Thoracic aorta (tissue), 2 donors: ENCODE measurements at regions not wholly inside any gene's neighbourhood (a gene's known extent, or its start where the extent isn't known, plus 50 kb on each side); places are given as distances from the start of the nearest gene placed in this dataset.
A peak's percentile ranks its signal among the peaks of the same experiment; 100 is the strongest.

ENCODE experiments used
- ATAC-seq: fragments of 150-250 bp; one replicate; pipeline ENCODE4 v1.8.0; 2017; ENCODE audit warnings: low read depth; ENCODE audit not compliant: insufficient number of reproducible peaks, low FRiP score
- DNase-seq: peaks from one replicate; pipeline ENCODE4 v3.0.0-alpha.2; 2020; ENCODE audit warnings: low spot score
- H3K27ac ChIP-seq, 2 donors: fragments of 200-600 bp; sonication (generic); 1 replicate in 1 of 2; 2 replicates in 1 of 2; pipeline ENCODE4 v1.5.1; 2016; ENCODE audit warnings: mild to moderate bottlenecking in 2 of 2, moderate library complexity in 2 of 2
- H3K27me3 ChIP-seq: fragments of 200-600 bp; sonication (generic); replicated peaks from 2 replicates; pipeline ENCODE4 v1.6.0; 2016; ENCODE audit warnings: mild to moderate bottlenecking; ENCODE audit not compliant: insufficient read depth
- H3K36me3 ChIP-seq: fragments of 200-600 bp; sonication (generic); one replicate; pipeline ENCODE4 v1.5.1; 2016
- H3K4me1 ChIP-seq, 2 donors: fragments of 200-600 bp; sonication (generic); 1 replicate in 1 of 2; 2 replicates in 1 of 2; pipeline versions ENCODE4 v1.5.1 to v1.6.0; 2016; ENCODE audit warnings: low read depth in 2 of 2, mild to moderate bottlenecking in 1 of 2; ENCODE audit not compliant: control insufficient read depth in 1 of 2
- H3K4me3 ChIP-seq: fragments of 200-600 bp; sonication (generic); 2 replicates; pipeline ENCODE4 v1.5.1; 2016; ENCODE audit warnings: mild to moderate bottlenecking
- H3K9me3 ChIP-seq: fragments of 200-600 bp; sonication (generic); 2 replicates; pipeline ENCODE4 v1.5.1; 2016
- TF ChIP-seq, protein P1 (sequence below): fragments of 200-600 bp; sonication (generic); IDR thresholded peaks from one replicate; pipeline ENCODE4 v1.5.1; 2019; ENCODE audit warnings: antibody characterized with exemption

DNA sequence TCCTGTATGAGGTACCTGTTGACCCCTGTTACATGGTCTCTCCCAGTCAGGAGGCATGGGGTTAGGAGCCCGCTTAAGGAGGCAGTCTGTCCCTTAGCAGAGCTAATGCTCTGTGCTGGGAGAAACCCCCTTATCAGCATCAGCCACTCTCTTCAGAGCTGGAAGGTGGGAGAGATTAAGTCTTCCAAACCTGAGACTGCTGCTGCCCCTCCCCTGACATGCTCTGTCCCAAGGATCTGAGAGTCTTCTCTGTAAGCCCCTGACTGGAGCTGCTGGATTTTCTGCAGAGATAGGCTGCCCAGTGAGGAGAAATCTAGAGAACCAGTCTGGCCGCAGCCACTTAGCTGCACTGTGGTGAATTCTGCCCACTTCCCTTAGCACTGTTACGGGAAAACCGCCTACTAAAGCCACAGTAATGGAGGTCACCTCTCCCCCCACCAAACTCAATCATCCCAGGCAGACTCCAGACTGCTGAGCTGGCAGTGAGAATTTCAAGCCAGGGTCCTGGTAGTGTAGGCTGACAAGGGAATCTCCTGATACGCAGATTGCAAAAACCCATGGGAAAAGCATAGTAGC is 222.3 kb downstream of the DDX3Y start:
- DNase-seq = no peak
- no peaks in the 10 kb centered on the region for H3K36me3 ChIP-seq
- no peak for ATAC-seq
- no peaks in the 10 kb centered on the region for H3K27me3 ChIP-seq
- TF ChIP-seq, protein P1, sequence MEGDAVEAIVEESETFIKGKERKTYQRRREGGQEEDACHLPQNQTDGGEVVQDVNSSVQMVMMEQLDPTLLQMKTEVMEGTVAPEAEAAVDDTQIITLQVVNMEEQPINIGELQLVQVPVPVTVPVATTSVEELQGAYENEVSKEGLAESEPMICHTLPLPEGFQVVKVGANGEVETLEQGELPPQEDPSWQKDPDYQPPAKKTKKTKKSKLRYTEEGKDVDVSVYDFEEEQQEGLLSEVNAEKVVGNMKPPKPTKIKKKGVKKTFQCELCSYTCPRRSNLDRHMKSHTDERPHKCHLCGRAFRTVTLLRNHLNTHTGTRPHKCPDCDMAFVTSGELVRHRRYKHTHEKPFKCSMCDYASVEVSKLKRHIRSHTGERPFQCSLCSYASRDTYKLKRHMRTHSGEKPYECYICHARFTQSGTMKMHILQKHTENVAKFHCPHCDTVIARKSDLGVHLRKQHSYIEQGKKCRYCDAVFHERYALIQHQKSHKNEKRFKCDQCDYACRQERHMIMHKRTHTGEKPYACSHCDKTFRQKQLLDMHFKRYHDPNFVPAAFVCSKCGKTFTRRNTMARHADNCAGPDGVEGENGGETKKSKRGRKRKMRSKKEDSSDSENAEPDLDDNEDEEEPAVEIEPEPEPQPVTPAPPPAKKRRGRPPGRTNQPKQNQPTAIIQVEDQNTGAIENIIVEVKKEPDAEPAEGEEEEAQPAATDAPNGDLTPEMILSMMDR = no peak
- no peaks in the 10 kb centered on the region for H3K4me1 ChIP-seq
- no peaks in the 10 kb centered on the region for H3K9me3 ChIP-seq
- no peak overlapping the region for H3K27ac ChIP-seq
- no peak overlapping the region for H3K4me3 ChIP-seq

DNA sequence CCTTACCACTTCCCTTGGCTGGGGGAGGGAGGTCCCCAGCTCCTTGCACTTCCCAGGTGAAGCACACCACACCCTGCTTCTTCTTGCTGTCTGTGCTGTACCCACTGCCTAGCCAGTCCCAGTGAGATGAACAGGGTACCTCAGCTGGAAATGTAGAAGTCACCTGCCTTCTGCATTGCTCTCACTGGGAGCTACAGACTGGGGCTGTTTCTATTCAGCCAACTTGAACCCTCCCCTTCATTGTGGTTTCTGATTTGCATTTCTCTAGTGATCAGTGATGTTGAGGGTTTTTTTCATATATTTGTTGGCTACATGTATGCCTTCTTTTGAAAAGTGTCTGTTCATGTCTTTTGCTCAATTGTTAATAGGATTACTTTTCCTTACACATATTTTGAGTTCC is 222.8 kb downstream of the DDX3Y start:
- H3K4me3 ChIP-seq = no peak overlapping the region
- H3K4me1 ChIP-seq = no peaks in the 10 kb centered on the region
- no peaks in the 10 kb centered on the region for H3K27me3 ChIP-seq
- TF ChIP-seq, protein P1 = no peak
- no peak overlapping the region for H3K27ac ChIP-seq
- no peaks in the 10 kb centered on the region for H3K36me3 ChIP-seq
- DNase-seq (no peak), ATAC-seq (no peak)
- no peaks in the 10 kb centered on the region for H3K9me3 ChIP-seq

DNA sequence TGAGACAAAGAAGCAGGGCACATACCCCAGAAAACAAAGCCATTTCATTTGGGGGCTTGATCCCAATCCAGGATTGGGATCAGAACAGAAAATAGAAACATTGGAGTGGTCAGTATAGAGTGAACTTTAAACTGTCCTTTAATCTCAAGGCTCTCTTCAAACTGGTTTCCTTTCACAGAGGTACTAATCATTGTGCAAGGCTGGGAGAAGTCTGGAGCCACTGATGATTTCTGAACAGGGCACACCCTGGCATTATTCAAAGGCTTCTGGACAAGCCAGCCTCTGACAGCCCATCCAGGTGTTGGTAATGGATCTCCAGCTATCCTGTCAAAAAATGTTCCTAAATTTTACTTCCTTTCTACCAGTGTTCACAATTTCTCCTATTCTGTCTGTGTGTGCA is 244.5 kb downstream of the DDX3Y start:
- TF ChIP-seq, protein P1 = no peak
- Histone ChIP-seq H3K36me3 (no peaks in the 10 kb centered on the region), H3K4me1 (no peaks in the 10 kb centered on the region), H3K27me3 (no peaks in the 10 kb centered on the region), H3K9me3 (no peaks in the 10 kb centered on the region), H3K27ac (no peak overlapping the region), H3K4me3 (peak overlapping the region; percentile 49)
- DNase-seq (no peak), ATAC-seq (no peak)

DNA sequence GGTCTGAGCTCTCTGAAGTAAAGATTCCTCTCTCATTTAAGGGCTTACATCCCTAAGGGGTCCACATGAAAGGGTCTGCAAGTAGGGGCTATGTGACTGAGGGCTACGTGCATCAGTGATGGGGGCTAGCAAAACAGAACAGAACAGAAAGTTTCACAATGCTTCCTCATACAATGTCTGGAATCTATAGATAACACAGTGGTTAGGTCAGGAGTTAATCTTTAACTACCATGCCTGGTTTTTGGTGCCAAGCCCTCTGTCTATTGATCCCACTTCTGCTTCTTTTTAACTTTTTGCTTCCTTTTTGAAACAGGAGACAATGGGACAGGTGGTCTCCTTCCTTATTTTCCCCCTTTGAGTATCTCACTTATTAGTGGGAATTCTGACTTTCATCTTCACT is 263.0 kb downstream of the DDX3Y start:
- Histone ChIP-seq H3K36me3 (no peaks in the 10 kb centered on the region), H3K27me3 (no peaks in the 10 kb centered on the region), H3K27ac (no peak overlapping the region), H3K4me1 (no peaks in the 10 kb centered on the region), H3K4me3 (no peak overlapping the region), H3K9me3 (no peaks in the 10 kb centered on the region)
- DNase-seq (no peak), ATAC-seq (no peak)
- TF ChIP-seq, protein P1 = no peak

DNA sequence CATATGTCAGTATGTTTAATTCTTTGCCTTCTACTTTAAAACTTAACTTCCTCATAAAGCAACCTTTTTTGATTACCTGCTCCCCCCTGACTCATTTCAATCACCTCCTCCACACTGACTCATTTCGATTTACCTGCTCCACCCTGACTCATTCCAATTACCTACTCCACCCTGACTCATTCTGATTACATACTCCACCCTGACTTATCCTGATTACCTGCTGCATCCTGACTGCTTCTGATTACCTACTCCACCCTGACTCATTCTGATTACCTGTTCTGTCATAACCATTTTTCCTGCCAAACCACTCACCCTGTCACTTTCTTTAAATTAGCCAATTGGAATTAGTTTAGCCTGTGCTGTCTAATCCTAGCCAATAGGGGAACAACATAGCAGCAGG is 263.6 kb downstream of the DDX3Y start:
- no peak overlapping the region for H3K27ac ChIP-seq
- H3K27me3 ChIP-seq = no peaks in the 10 kb centered on the region
- no peak overlapping the region for H3K4me3 ChIP-seq
- TF ChIP-seq, protein P1 = no peak
- ATAC-seq = no peak
- no peaks in the 10 kb centered on the region for H3K4me1 ChIP-seq
- no peaks in the 10 kb centered on the region for H3K36me3 ChIP-seq
- H3K9me3 ChIP-seq = no peaks in the 10 kb centered on the region
- DNase-seq = no peak
